Thyroid gland (tissue), 4 donors: ENCODE measurements at regions not wholly inside any gene's neighbourhood (a gene's known extent, or its start where the extent isn't known, plus 50 kb on each side); places are given as distances from the start of the nearest gene placed in this dataset.

ENCODE experiments used
- CTCF ChIP-seq, 6 experiments: fragments of 200-600 bp in 3 of 6; fragments of 450-650 bp in 3 of 6; sonication (generic) in 3 of 6; IDR thresholded peaks; one replicate each; pipeline ENCODE4 v1.5.1; 2016 to 2019; ENCODE audit warnings: antibody characterized with exemption in 6 of 6, mild to moderate bottlenecking in 2 of 6, inconsistent platforms in 1 of 6, moderate library complexity in 1 of 6
- POLR2A ChIP-seq, 2 donors: fragments of 450-650 bp; IDR thresholded peaks; one replicate each; pipeline ENCODE4 v1.6.1; 2017; ENCODE audit warnings: antibody characterized with exemption in 2 of 2, mild to moderate bottlenecking in 2 of 2, moderate library complexity in 1 of 2

- no peak for TF ChIP-seq POLR2A (IDR thresholded peaks at IDR 0.05)
- no peak for TF ChIP-seq CTCF (IDR thresholded peaks at IDR 0.05)
These were observed 239.8 kb upstream of the EGLN3 start for GRCh38 chr14:34190717-34191116.
